Suppressor macrophage (primary cell): ENCODE measurements at regions not wholly inside any gene's neighbourhood (a gene's known extent, or its start where the extent isn't known, plus 50 kb on each side); places are given as distances from the start of the nearest gene placed in this dataset.

Source experiments
- DNase-seq, 4 experiments: peaks; one replicate each; pipeline ENCODE4 v3.0.0-alpha.2; 2020 to 2022

GRCh38 chr2:223526106-223526505 lies 76.1 kb downstream of the SCG2 start:
- DNase-seq: no peak

GRCh38 chr2:223528036-223528435 lies 74.1 kb downstream of the SCG2 start:
- no peak for DNase-seq

GRCh38 chr2:223529696-223530095 lies 72.5 kb downstream of the SCG2 start:
- DNase-seq: no peak

- DNase-seq: no peak
Observed at GRCh38 chr2:223530811-223531210, 71.3 kb downstream of the SCG2 start.

GRCh38 chr2:223532161-223532560 lies 70.0 kb downstream of the SCG2 start:
- no peak for DNase-seq

- DNase-seq: peak; percentile 11 to 57 (median 51)
Observed at GRCh38 chr2:223532712-223533111, 69.4 kb downstream of the SCG2 start.

- DNase-seq: no peak
Observed at GRCh38 chr2:223536546-223536945, 65.6 kb downstream of the SCG2 start.

GRCh38 chr2:223537115-223537514 lies 65.0 kb downstream of the SCG2 start:
- no peak for DNase-seq

GRCh38 chr2:223537651-223538601 lies 64.2 kb downstream of the SCG2 start:
- DNase-seq: no peak

- DNase-seq: no peak
Observed at GRCh38 chr2:223538920-223539440, 63.2 kb downstream of the SCG2 start.

GRCh38 chr2:223541546-223541945 lies 60.6 kb downstream of the SCG2 start:
- no peak for DNase-seq

GRCh38 chr2:223542501-223542900 lies 59.7 kb downstream of the SCG2 start:
- no peak for DNase-seq

- DNase-seq: no peak
Observed at GRCh38 chr2:223545406-223545805, 56.8 kb downstream of the SCG2 start.

GRCh38 chr2:223545830-223546229 lies 56.3 kb downstream of the SCG2 start:
- no peak for DNase-seq
